Activated CD4-positive, alpha-beta T cell treated with anti-CD3 and anti-CD28 coated beads, Interleukin-2, amount 10 ng/mL, durations not matched to agents 24 days and 14 days (primary cell): ENCODE measurements at regions not wholly inside any gene's neighbourhood (a gene's known extent, or its start where the extent isn't known, plus 50 kb on each side); places are given as distances from the start of the nearest gene placed in this dataset.

ENCODE experiments used
- DNase-seq: peaks from one replicate; pipeline ENCODE4 v3.0.0; 2022
- H3K27ac Mint-ChIP-seq: one replicate; pipeline ENCODE4 v1.8.0; 2022; ENCODE audit warnings: mild to moderate bottlenecking, mixed read lengths
- H3K27me3 Mint-ChIP-seq: one replicate; pipeline ENCODE4 v1.8.0; 2022; ENCODE audit warnings: mixed read lengths
- H3K36me3 Mint-ChIP-seq: one replicate; pipeline ENCODE4 v1.8.0; 2022; ENCODE audit warnings: low read depth, mild to moderate bottlenecking, mixed read lengths
- H3K4me1 Mint-ChIP-seq: one replicate; pipeline ENCODE4 v1.8.0; 2021; ENCODE audit warnings: mixed read lengths
- H3K4me3 Mint-ChIP-seq: one replicate; pipeline ENCODE4 v1.8.0; 2022; ENCODE audit warnings: mild to moderate bottlenecking, moderate library complexity, mixed read lengths
- H3K9me3 Mint-ChIP-seq: one replicate; pipeline ENCODE4 v1.8.0; 2021; ENCODE audit warnings: mixed read lengths
- intact Hi-C: fragments of 100-400 bp; cut with micrococcal nuclease; formaldehyde crosslinking; loops from one replicate; pipeline ENCODE4 v1.15.1; 2023

DNA sequence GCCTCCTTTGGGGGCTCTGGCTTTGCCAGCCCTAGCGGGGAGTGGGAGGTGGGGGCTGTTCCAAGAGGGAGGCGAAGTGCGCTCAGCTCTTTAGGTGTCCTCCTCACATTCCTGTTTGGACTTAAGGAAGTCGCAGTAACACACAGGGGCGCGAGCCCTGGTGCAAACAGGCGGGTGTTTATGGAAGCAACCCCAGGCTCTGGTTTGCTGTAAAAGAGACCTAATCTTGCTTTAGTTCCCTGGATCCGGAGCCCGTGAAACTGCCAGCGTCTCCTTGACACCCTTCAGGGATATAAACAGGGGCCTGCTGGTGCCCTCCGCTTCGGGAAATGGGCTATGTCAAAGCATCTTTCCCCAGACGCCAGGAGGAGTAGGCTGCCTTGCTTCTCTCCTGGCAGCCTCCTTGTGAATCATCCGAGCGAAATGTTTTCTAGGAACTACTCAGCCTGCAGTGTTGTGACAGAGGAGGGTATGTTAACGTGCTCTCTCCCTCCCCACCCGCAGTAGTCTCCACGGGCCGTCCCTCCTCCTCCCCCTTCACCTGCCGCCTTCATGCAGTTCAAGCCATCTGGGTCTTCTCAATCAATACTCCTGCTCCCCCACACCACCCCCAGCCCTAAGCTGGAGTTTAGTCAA, 168.0 kb upstream of the LRFN2 start:
- peaks cover 5% of the 10 kb centered on the region for H3K4me1 Mint-ChIP-seq

DNA sequence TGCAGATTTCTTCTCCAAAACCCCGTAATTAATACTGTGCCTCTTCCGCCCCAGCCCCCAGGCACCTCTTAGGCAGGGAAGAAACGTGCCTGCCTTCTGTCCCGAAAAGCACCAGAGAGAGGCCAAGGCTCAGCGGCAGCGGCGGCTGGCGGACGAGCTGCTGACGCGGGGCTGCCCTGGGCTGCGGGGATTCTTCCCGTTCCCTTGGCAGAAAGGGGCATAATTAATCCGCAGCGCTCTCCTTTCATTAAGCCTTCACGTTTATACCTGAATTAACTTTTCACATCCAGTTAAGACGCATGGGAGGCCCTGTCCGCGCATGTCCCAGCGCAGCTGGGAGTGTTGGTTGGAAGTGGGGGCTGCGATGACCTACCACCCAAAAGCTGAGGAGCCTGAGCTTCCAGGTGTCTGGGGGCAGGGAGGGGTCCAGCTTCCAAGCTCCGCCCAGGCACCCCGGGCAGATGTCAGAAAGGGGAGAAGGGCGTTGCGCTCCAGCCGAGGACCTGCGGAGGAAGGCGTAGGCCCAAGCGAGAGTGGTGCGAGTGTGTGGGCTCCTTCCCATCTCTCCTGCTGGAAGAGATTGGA, 167.4 kb upstream of the LRFN2 start:
- Mint-ChIP-seq H3K4me3 (no peak overlapping the region), H3K27ac (no peak overlapping the region), H3K27me3 (peaks cover 49% of the 10 kb centered on the region)

More for the DNA sequence above, 168.0 kb upstream of the LRFN2 start:
- no peak overlapping the region for H3K4me3 Mint-ChIP-seq
- H3K27me3 Mint-ChIP-seq: peaks cover 46% of the 10 kb centered on the region
- H3K36me3 Mint-ChIP-seq: no peaks in the 10 kb centered on the region
- H3K9me3 Mint-ChIP-seq: no peaks in the 10 kb centered on the region
- H3K27ac Mint-ChIP-seq: no peak overlapping the region
- intact Hi-C loops: no loop called here
- DNase-seq: no peak

DNA sequence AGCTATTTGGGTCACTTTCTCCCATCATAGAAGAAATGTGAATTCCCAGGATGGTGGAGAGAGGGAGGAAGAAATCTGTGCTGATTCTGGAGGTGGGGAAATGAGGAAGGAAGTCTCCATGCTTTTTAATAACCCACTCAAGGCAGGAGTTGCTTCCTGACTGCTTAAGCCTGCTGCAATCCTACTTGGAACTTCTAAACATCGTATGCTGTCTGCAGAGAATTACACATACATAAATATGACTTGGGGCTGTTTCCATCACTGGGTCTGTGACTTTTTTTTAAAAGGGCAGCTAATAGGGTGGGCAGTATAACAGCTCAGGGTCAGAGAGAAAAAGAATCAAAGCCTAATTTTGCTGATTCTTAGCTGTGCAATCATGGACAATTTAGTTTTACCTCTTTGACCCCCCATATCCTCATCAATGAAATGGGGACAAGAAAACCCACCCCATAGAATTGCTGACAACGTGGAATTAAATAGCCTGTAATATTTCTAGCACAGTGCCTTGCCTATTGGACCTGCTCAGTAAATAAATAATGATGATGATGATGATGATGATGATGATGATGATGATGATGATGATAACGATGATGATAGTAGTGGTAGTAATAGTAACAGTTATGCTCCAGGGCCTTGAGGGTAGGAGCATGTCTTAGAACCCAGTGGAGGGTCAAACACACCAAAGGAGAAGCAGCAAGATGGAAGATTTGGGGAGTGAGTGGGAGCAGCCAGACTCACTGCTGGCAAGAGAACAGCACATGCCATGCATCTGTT, 166.7 kb upstream of the LRFN2 start:
- no peak overlapping the region for H3K4me3 Mint-ChIP-seq
- H3K4me1 Mint-ChIP-seq: peaks cover 5% of the 10 kb centered on the region
- no peak overlapping the region for H3K27ac Mint-ChIP-seq
- intact Hi-C loops: no loop called here
- H3K27me3 Mint-ChIP-seq: peaks cover 54% of the 10 kb centered on the region
- no peak for DNase-seq
- H3K36me3 Mint-ChIP-seq: no peaks in the 10 kb centered on the region
- no peaks in the 10 kb centered on the region for H3K9me3 Mint-ChIP-seq

More for the DNA sequence above, 167.4 kb upstream of the LRFN2 start:
- intact Hi-C loops: no loop called here
- DNase-seq: no peak
- no peaks in the 10 kb centered on the region for H3K9me3 Mint-ChIP-seq
- H3K4me1 Mint-ChIP-seq: peaks cover 5% of the 10 kb centered on the region
- no peaks in the 10 kb centered on the region for H3K36me3 Mint-ChIP-seq

DNA sequence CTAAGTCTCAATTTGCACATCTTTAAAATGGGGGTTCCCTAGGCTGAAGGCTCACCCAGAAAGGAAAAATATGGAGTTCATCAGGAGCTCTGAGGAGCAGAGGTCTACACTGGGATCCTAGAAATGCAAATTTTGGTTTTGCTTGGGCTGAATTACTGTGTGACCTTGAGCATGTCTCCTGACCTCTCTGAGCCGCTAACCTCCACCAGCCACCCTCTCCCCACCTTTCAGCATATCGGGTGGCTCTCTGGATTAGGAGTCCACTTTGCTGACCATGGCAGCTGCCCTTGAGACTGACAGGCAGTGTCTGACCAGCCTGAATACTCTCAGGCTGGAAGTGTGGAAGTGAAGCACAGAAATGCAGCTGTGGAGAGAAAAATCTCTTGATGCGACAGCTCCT, 165.9 kb upstream of the LRFN2 start:
- DNase-seq: no peak
- Mint-ChIP-seq H3K4me1 (peaks cover 5% of the 10 kb centered on the region), H3K9me3 (no peaks in the 10 kb centered on the region), H3K4me3 (no peak overlapping the region), H3K36me3 (no peaks in the 10 kb centered on the region), H3K27me3 (peaks cover 57% of the 10 kb centered on the region), H3K27ac (no peak overlapping the region)
- intact Hi-C loops: no loop called here

DNA sequence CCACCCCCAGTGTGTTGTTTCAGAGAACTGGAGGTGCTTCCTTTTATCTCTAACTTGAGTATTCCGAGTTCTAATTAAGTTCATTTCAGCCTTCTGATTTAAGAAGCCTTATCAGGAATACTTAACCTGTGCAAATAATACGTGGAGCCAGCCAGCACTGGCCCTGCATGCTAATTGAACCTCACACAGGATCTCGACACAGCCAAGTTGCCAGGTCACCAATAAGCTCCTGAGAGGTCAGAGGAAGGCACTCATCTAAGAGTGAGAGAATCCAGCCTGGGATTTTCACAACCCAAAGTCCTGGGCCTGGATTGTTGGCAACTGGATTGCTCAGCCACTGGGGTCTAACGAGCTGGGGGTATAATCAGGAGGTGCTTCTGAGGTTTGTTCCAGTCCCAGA, 157.7 kb upstream of the LRFN2 start:
- H3K4me1 Mint-ChIP-seq: no peaks in the 10 kb centered on the region

DNA sequence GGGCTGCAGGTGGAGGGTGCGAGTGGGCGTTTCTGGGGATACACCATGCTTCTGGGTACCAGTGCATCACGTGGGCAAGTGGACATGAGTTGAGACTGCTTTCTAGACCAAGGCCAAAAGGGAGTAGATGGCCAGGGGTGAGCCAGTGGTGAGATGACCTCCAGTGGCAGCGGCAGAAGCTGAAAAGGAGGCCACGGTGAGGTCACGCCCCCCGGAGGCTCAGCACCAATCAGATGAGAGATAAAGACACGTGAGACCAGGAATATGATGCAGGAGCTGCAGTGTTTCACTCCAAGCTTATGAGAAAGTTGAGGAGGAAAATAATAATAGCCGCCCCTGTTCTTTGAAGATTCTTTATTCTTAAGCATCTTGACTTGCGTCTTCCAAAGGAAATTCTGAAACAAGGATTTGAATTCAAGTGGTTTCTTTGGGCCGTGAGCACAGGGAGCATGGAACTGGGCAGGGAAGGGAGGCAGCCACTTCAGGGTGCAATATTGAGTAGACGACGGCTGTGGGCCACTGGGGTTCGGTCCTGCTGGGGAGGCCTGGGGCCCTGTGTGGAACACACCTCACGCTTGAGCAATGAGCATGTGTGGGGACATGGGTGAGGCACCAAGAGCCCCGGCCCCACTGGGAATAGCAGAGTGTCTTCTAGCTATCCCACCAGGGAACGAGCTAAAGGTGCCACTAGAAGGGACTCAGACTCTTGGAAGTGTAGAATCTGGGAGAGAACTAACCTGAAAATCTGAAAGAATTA, 156.7 kb upstream of the LRFN2 start:
- Mint-ChIP-seq H3K27me3 (peaks cover 24% of the 10 kb centered on the region), H3K27ac (no peak overlapping the region), H3K4me3 (no peak overlapping the region), H3K9me3 (no peaks in the 10 kb centered on the region), H3K36me3 (no peaks in the 10 kb centered on the region), H3K4me1 (no peaks in the 10 kb centered on the region)
- intact Hi-C loops: no loop called here
- no peak for DNase-seq

More for the DNA sequence above, 157.7 kb upstream of the LRFN2 start:
- Mint-ChIP-seq H3K27me3 (peaks cover 30% of the 10 kb centered on the region), H3K36me3 (no peaks in the 10 kb centered on the region), H3K9me3 (no peaks in the 10 kb centered on the region), H3K4me3 (no peak overlapping the region), H3K27ac (no peak overlapping the region)
- no peak for DNase-seq
- intact Hi-C loops: no loop called here

DNA sequence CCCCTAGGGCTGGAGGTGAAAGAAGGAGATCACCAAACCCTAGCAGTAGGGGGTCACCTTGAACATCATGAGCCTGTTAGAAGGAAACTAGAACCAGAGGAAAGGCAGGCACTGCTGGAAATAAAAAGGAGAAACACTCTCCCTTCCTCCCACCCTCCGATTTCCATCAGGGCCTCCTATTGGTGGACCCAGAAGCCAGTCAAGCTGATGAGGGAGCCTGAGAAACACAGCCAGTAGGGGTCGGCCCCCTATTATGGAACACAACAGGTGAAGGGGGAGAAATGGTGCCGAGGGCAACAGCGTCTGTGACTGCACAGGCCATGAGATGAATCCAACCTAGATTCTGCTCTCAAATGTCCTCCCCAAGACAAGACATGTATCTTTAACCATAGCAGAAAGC, 156.1 kb upstream of the LRFN2 start:
- no peak for DNase-seq
- no peaks in the 10 kb centered on the region for H3K36me3 Mint-ChIP-seq
- H3K9me3 Mint-ChIP-seq: no peaks in the 10 kb centered on the region
- H3K27ac Mint-ChIP-seq: no peak overlapping the region
- H3K27me3 Mint-ChIP-seq: peaks cover 21% of the 10 kb centered on the region
- H3K4me1 Mint-ChIP-seq: no peaks in the 10 kb centered on the region
- no peak overlapping the region for H3K4me3 Mint-ChIP-seq
- intact Hi-C loops: no loop called here

DNA sequence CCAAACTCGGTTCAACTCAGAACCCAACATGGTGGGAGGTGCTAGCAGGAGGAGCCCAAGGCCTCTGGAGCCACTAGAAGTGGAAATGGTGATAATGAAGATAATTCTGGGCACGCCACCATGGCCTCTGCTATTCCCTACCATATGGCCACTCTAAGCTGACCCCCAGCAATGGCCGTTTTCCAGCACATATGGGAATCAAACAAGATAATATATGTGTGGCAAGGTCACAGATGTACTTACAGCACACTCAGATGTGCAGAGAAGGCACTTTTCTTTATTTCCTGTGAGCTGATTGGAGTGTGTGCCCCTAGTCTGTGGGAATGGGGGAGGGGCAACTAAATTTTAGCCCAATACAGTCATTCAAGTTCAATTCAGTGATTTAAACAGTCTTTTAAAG, 153.4 kb upstream of the LRFN2 start:
- H3K27me3 Mint-ChIP-seq: peaks cover 6% of the 10 kb centered on the region
- DNase-seq: no peak
- H3K4me1 Mint-ChIP-seq: no peaks in the 10 kb centered on the region
- no peak overlapping the region for H3K27ac Mint-ChIP-seq
- H3K4me3 Mint-ChIP-seq: no peak overlapping the region
- no peaks in the 10 kb centered on the region for H3K36me3 Mint-ChIP-seq
- intact Hi-C loops: no loop called here
- H3K9me3 Mint-ChIP-seq: no peaks in the 10 kb centered on the region

DNA sequence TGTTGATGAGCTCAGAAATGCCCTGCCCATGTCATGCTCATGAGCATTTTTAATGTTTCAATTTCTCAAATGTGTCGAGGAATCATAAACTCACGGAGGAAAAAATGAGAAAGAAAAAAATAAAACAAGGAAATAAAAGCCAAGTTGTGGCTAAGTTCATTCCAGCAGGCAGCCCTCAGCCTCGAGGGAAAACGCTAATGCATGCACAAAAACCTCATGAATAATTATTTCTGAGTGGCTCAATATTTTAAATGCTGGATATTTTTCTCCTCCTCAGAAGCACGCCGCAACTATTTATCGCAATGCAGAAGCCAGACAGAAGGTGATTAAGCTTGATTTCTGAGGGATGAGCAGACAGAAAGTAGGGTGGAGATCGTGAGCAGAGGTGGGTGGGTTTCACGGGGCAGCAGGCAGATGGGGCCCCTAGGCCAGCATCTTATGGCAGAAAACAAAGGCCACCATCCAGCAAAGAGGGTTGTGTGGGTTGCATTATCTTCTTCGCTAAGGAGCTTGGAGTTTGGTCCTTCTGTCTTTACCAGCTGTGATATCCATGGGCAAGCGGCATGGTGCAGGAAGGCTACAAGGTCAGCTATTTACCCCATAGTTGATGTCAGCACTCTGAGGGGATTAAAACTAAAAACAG, 151.5 kb upstream of the LRFN2 start:
- no peaks in the 10 kb centered on the region for H3K36me3 Mint-ChIP-seq
- no peak for DNase-seq
- no peak overlapping the region for H3K27ac Mint-ChIP-seq
- peaks cover 9% of the 10 kb centered on the region for H3K27me3 Mint-ChIP-seq
- H3K4me1 Mint-ChIP-seq: no peaks in the 10 kb centered on the region
- intact Hi-C loops: no loop called here
- no peaks in the 10 kb centered on the region for H3K9me3 Mint-ChIP-seq
- H3K4me3 Mint-ChIP-seq: no peak overlapping the region

DNA sequence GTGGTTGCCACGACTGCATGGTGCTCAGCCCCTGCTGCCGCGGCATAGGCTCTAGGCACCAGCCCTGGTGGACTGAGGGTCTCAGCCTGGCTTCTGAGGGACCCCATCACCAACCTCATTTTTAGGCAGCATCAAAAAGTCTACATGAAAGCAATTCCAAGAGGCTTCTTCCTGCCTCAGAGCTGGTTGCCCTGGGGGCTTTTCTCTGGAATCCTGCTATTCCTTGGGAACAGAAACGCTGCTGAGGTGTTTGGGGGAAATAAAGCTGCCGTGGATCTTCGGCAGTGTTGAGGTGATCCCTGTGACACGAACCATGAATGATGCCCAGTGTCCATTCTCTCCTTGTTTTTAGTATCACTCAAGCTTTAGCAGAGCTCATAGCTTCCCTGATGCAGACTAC, 148.4 kb upstream of the LRFN2 start:
- Mint-ChIP-seq H3K36me3 (no peaks in the 10 kb centered on the region), H3K9me3 (no peaks in the 10 kb centered on the region), H3K4me3 (no peak overlapping the region), H3K4me1 (no peaks in the 10 kb centered on the region), H3K27me3 (peaks cover 10% of the 10 kb centered on the region), H3K27ac (no peak overlapping the region)
- no peak for DNase-seq
- intact Hi-C loops: no loop called here

DNA sequence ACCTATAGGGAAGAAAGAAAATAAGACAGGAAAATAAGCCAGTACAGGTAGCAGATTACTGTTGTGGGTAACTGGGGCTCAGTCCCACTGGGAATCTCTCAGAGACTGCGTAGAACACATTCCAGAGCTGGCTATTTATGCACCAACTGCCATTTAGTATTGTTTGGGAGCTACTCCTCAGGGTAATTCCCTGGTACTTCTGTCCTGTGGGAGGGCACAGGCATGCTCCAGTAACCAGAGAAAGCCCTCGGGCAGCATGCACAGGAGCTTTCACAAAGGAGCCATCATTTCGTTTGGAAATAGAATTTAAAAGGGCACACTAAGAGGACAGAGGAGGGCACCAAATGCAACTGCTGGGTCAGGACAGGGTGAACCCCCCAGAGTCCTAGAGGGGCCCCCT, 148.0 kb upstream of the LRFN2 start:
- DNase-seq: no peak
- H3K36me3 Mint-ChIP-seq: no peaks in the 10 kb centered on the region
- intact Hi-C loops: no loop called here
- no peaks in the 10 kb centered on the region for H3K4me1 Mint-ChIP-seq
- peaks cover 10% of the 10 kb centered on the region for H3K27me3 Mint-ChIP-seq
- H3K4me3 Mint-ChIP-seq: no peak overlapping the region
- no peak overlapping the region for H3K27ac Mint-ChIP-seq
- no peaks in the 10 kb centered on the region for H3K9me3 Mint-ChIP-seq

DNA sequence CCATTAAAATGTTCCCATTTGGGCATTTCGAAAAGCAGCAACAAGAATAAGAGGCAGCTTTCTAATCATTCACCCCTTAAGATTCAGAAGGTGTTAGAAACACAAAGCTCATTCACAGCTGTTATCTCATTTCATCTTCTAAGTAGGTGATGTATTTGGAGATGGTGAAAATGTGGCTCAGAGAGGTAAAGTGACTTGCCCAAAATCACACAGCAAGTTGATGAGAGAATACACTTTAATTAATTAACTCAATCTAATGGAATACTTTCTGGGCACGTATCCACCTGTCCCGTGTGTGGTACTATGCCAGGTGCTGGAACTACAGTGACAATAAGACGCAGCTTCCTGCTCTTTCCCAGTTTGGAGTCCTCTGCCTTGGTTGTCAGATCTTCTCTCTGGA, 147.4 kb upstream of the LRFN2 start:
- Mint-ChIP-seq H3K27ac (no peak overlapping the region), H3K27me3 (peaks cover 10% of the 10 kb centered on the region), H3K36me3 (no peaks in the 10 kb centered on the region), H3K9me3 (no peaks in the 10 kb centered on the region), H3K4me1 (no peaks in the 10 kb centered on the region), H3K4me3 (no peak overlapping the region)
- no peak for DNase-seq
- intact Hi-C loops: no loop called here

DNA sequence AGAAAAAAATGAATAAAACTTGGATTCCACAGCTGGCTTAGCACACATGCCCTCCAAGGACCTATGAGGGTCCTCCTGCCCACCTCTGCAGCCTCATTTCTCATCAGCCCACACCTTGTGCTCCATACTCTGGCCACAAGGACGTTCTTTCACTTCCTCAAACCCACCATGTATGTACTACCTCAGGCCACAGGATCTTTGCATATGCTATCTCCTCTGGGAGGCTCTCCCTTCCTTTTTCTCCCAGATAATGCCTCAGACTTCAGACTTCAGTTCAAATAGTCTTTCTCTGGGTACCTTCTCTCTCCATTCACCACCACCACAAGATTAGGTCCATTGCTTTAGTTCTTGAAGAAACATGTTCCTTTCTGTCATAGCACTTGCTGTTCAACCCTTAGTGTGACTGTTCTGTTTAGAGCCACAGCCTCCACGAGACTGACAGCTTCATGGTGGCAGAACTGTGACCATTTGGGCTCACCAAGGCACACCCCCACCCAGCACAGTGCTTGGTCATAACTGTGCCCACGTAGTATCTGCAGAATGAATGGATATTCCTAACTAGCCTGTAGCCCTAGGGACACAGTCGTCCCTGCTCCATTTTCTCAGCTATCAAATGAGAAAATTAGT, 146.7 kb upstream of the LRFN2 start:
- H3K4me1 Mint-ChIP-seq: no peaks in the 10 kb centered on the region
- no peak overlapping the region for H3K4me3 Mint-ChIP-seq
- peaks cover 10% of the 10 kb centered on the region for H3K27me3 Mint-ChIP-seq
- no peaks in the 10 kb centered on the region for H3K36me3 Mint-ChIP-seq
- no peak overlapping the region for H3K27ac Mint-ChIP-seq
- DNase-seq: no peak
- H3K9me3 Mint-ChIP-seq: no peaks in the 10 kb centered on the region
- intact Hi-C loops: no loop called here
